PC-3 (cell line): ENCODE measurements at regions not wholly inside any gene's neighbourhood (a gene's known extent, or its start where the extent isn't known, plus 50 kb on each side); places are given as distances from the start of the nearest gene placed in this dataset.

Experiments used
- ATAC-seq: fragments of 200-7000 bp; cut with Tn5 transposase; 2 replicates; pipeline ENCODE4 v1.9.1; 2020; ENCODE audit warnings: mild to moderate bottlenecking, moderate library complexity
- BruUV-seq: library from RNA; stranded (reverse); fragments of 400-500 nt; replicated peaks from 2 replicates; lab custom pipeline; 2021; lab: Mats Ljungman, UMichigan
- CTCF ChIA-PET: fragments of 300-600 bp; sonication (Branson Sonifier 250); formaldehyde crosslinking; loops from one replicate; lab custom pipeline; 2022; ENCODE audit warnings: antibody characterized with exemption; lab: Charles Lee
- POLR2A ChIA-PET: fragments of 300-600 bp; sonication (Branson Sonifier 250); formaldehyde crosslinking; loops from one replicate; lab custom pipeline; 2022; ENCODE audit warnings: antibody characterized with exemption; ENCODE audit not compliant: unreplicated experiment; lab: Charles Lee
- DNase-seq: peaks from one replicate; pipeline ENCODE4 v3.0.0-alpha.2; 2015
- H2AFZ ChIP-seq: fragments of 300-600 bp; sonication (generic); 2 replicates; pipeline ENCODE4 v1.6.0; 2016; ENCODE audit warnings: antibody characterized with exemption, low read length
- H3F3A ChIP-seq: fragments of 300-600 bp; sonication (generic); one replicate; pipeline ENCODE4 v1.6.0; 2017; ENCODE audit warnings: antibody characterized with exemption, low read length, control low read depth, mild to moderate bottlenecking; ENCODE audit not compliant: unreplicated experiment
- H3K27ac ChIP-seq: fragments of 300-600 bp; sonication (generic); 2 replicates; pipeline ENCODE4 v1.5.1; 2016; ENCODE audit warnings: mild to moderate bottlenecking, low read length
- H3K27me3 ChIP-seq: fragments of 300-600 bp; sonication (generic); 2 replicates; pipeline ENCODE4 v1.6.1; 2016; ENCODE audit warnings: low read length, mixed read lengths
- H3K36me3 ChIP-seq: fragments of 300-600 bp; sonication (generic); 2 replicates; pipeline ENCODE4 v1.6.1; 2016; ENCODE audit warnings: low read depth, mixed run types, low read length, mixed read lengths
- H3K4me1 ChIP-seq: fragments of 300-600 bp; sonication (generic); 2 replicates; pipeline ENCODE4 v1.5.1; 2016; ENCODE audit warnings: low read length; ENCODE audit not compliant: insufficient read depth
- H3K4me2 ChIP-seq: fragments of 300-600 bp; sonication (generic); 2 replicates; pipeline ENCODE4 v1.6.0; 2016; ENCODE audit warnings: low read length
- H3K4me3 ChIP-seq: fragments of 300-600 bp; sonication (generic); 2 replicates; pipeline ENCODE4 v1.5.1; 2016; ENCODE audit warnings: mild to moderate bottlenecking, low read length, mixed read lengths
- H3K79me2 ChIP-seq: fragments of 300-600 bp; sonication (generic); 2 replicates; pipeline ENCODE4 v1.6.1; 2017; ENCODE audit warnings: low read length, mixed read lengths
- H3K9ac ChIP-seq: fragments of 300-600 bp; sonication (generic); 2 replicates; pipeline ENCODE4 v1.6.0; 2016; ENCODE audit warnings: mild to moderate bottlenecking, low read length
- H3K9me2 ChIP-seq: fragments of 300-600 bp; sonication (generic); replicated peaks from 2 replicates; pipeline ENCODE4 v1.6.1; 2016; ENCODE audit warnings: mixed run types, low read length, mixed read lengths
- H3K9me3 ChIP-seq: fragments of 300-600 bp; sonication (generic); 2 replicates; pipeline ENCODE4 v1.6.1; 2016; ENCODE audit warnings: low read length, mixed read lengths
- H4K20me1 ChIP-seq: fragments of 300-600 bp; sonication (generic); 2 replicates; pipeline ENCODE4 v1.6.1; 2016; ENCODE audit warnings: low read length, mixed read lengths
- EZH2 ChIP-seq: fragments of 300-600 bp; sonication (generic); IDR thresholded peaks from one replicate; pipeline ENCODE4 v1.6.1; 2017; ENCODE audit warnings: antibody characterized with exemption, mild to moderate bottlenecking, low read length; ENCODE audit not compliant: unreplicated experiment
- EZH2phosphoT487 ChIP-seq: fragments of 300-600 bp; sonication (generic); IDR thresholded peaks from 2 replicates; pipeline ENCODE4 v1.6.1; 2018; ENCODE audit warnings: mild to moderate bottlenecking, antibody characterized with exemption, low read length, borderline replicate concordance
- intact Hi-C: fragments of 100-400 bp; cut with micrococcal nuclease; formaldehyde crosslinking; loops from 2 replicates; pipeline ENCODE4 v1.9.0; 2023
- TF ChIP-seq, protein P1 (sequence below): fragments of 300-600 bp; sonication (generic); conservative IDR thresholded peaks from 2 replicates; pipeline ENCODE4 v1.5.1; 2017; ENCODE audit warnings: antibody characterized with exemption, low read depth, mild to moderate bottlenecking, low read length

GRCh38 chr2:11077411-11077810 lies 77.9 kb upstream of the SLC66A3 start:
- Histone ChIP-seq H3K36me3 (no peaks in the 10 kb centered on the region), H3F3A (no peaks in the 10 kb centered on the region), H3K27me3 (no peaks in the 10 kb centered on the region), H3K4me1 (peaks cover 27% of the 10 kb centered on the region), H3K4me3 (no peak overlapping the region), H3K27ac (no peak overlapping the region), H3K79me2 (no peaks in the 10 kb centered on the region), H4K20me1 (no peaks in the 10 kb centered on the region), H2AFZ (no peak overlapping the region), H3K4me2 (no peak overlapping the region), H3K9me3 (no peaks in the 10 kb centered on the region), H3K9ac (no peak overlapping the region), H3K9me2 (no peaks in the 10 kb centered on the region)
- ChIA-PET POLR2A (no interaction called here), CTCF (no interaction called here)
- DNase-seq (no peak), ATAC-seq (no peak)
- no TSS peak for BruUV-seq
- TF ChIP-seq, protein P1, sequence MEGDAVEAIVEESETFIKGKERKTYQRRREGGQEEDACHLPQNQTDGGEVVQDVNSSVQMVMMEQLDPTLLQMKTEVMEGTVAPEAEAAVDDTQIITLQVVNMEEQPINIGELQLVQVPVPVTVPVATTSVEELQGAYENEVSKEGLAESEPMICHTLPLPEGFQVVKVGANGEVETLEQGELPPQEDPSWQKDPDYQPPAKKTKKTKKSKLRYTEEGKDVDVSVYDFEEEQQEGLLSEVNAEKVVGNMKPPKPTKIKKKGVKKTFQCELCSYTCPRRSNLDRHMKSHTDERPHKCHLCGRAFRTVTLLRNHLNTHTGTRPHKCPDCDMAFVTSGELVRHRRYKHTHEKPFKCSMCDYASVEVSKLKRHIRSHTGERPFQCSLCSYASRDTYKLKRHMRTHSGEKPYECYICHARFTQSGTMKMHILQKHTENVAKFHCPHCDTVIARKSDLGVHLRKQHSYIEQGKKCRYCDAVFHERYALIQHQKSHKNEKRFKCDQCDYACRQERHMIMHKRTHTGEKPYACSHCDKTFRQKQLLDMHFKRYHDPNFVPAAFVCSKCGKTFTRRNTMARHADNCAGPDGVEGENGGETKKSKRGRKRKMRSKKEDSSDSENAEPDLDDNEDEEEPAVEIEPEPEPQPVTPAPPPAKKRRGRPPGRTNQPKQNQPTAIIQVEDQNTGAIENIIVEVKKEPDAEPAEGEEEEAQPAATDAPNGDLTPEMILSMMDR = no peak
- no peak for TF ChIP-seq EZH2
- no peak for TF ChIP-seq EZH2phosphoT487
- intact Hi-C loops = no loop called here

DNA sequence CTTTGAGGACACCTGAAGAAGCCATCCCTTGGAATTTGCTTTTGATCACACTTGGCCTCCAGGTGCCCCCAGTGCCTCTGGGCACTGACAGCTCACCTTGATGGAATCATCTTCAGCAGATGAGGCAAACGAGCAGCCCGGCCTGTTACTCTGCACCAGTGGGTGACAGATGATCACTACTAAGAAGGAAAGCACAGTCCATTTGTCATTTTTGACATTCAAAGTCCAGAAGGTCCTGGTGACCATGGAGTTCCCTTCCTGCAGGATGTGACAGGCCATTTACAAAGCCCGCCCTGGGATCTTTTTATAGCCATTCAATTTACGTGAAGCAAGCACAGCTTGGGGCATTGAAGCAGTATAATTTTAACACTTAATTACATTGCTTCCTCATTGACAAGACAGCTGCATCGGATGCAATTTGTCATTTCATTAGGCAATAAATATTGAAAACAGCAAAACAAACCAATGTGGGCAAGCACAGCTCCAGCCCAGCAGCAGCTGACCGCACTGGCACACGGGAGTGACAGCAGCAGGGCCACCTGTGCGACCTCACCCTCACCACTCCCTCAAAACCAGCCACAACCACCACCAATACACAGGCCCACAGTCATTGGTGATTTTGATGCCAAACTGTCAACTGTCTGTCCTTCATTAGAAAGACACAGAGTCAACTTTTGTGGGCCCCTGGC lies 76.0 kb upstream of the SLC66A3 start:
- ATAC-seq (no peak), DNase-seq (peak; percentile 62)
- TF ChIP-seq EZH2 (no peak), EZH2phosphoT487 (no peak)
- TF ChIP-seq, protein P1 = no peak
- no peaks in the 10 kb centered on the region for H3K9me2 ChIP-seq
- H3F3A ChIP-seq = no peaks in the 10 kb centered on the region
- H3K27me3 ChIP-seq = no peaks in the 10 kb centered on the region
- no peaks in the 10 kb centered on the region for H3K9me3 ChIP-seq
- H3K9ac ChIP-seq = no peak overlapping the region
- no peak overlapping the region for H3K4me3 ChIP-seq
- no peaks in the 10 kb centered on the region for H3K36me3 ChIP-seq
- no peak overlapping the region for H3K4me2 ChIP-seq
- POLR2A ChIA-PET = no interaction called here
- CTCF ChIA-PET = no interaction called here
- H3K4me1 ChIP-seq = peaks cover 13% of the 10 kb centered on the region
- no peak overlapping the region for H3K27ac ChIP-seq
- intact Hi-C loops = no loop called here
- BruUV-seq = no TSS peak
- H4K20me1 ChIP-seq = no peaks in the 10 kb centered on the region
- no peaks in the 10 kb centered on the region for H3K79me2 ChIP-seq
- H2AFZ ChIP-seq = no peak overlapping the region

GRCh38 chr2:11080253-11081115 lies 74.8 kb upstream of the SLC66A3 start:
- no peak overlapping the region for H3K27ac ChIP-seq
- no peaks in the 10 kb centered on the region for H3F3A ChIP-seq
- TF ChIP-seq, protein P1 = no peak
- no peak for TF ChIP-seq EZH2
- no peak for TF ChIP-seq EZH2phosphoT487
- no peaks in the 10 kb centered on the region for H3K27me3 ChIP-seq
- H4K20me1 ChIP-seq = no peaks in the 10 kb centered on the region
- H3K9me3 ChIP-seq = no peaks in the 10 kb centered on the region
- H3K36me3 ChIP-seq = no peaks in the 10 kb centered on the region
- H3K4me1 ChIP-seq = peaks cover 13% of the 10 kb centered on the region
- ATAC-seq (no peak), DNase-seq (no peak)
- no peaks in the 10 kb centered on the region for H3K9me2 ChIP-seq
- no peaks in the 10 kb centered on the region for H3K79me2 ChIP-seq
- intact Hi-C loops = no loop called here
- H3K4me2 ChIP-seq = no peak overlapping the region
- BruUV-seq = no TSS peak
- no peak overlapping the region for H2AFZ ChIP-seq
- H3K9ac ChIP-seq = no peak overlapping the region
- H3K4me3 ChIP-seq = no peak overlapping the region
- ChIA-PET POLR2A (no interaction called here), CTCF (no interaction called here)
